ENCODE measurements at regions not wholly inside any gene's neighbourhood (a gene's known extent, or its start where the extent isn't known, plus 50 kb on each side); places are given as distances from the start of the nearest gene placed in this dataset.

DNA sequence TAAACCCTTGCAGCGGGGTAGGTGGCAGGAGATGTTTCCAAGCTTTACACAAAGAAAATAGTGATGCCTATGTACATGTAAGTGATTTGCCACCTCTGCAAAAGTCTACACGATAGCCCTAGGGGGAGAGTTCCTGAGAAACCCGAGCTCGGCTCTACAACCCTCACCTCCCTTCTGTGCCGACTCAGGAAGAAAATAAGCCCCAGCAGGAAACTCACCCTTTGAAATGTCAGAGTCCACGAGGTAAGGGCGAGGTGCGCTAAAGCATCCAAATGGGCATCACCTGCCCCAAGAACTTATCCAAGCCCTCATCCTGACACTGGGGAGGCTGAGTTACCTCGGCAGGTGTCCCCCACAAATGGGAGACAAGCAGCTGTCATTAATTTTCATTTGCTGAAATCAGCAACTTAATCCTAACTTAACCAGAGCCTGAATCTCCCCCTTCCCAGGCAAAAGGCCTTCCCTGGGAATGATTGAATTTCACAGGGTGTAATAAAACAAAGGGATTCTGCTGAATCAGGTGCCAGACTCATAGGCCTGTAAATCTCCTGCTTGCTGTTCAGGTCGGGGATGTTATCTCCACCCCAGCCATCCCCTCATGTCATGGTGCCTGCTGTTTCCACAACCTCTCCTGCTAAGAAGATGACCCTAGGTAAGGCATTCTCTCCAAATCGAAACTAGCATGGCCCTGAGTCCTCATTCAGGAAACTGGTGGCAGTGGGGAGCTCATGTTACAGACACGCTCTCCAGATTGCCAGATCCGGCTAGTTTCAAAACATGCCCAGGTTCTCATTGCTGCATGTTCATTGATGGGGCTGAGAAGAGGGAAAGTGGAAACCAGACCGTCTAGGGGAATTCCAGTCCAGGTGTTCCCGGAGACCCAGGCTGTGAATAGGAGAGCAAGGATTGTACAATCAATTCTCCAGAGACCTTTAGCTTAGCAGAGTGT lies 105.3 kb upstream of the KIRREL3 start:
- no peak for FAIRE-seq

DNA sequence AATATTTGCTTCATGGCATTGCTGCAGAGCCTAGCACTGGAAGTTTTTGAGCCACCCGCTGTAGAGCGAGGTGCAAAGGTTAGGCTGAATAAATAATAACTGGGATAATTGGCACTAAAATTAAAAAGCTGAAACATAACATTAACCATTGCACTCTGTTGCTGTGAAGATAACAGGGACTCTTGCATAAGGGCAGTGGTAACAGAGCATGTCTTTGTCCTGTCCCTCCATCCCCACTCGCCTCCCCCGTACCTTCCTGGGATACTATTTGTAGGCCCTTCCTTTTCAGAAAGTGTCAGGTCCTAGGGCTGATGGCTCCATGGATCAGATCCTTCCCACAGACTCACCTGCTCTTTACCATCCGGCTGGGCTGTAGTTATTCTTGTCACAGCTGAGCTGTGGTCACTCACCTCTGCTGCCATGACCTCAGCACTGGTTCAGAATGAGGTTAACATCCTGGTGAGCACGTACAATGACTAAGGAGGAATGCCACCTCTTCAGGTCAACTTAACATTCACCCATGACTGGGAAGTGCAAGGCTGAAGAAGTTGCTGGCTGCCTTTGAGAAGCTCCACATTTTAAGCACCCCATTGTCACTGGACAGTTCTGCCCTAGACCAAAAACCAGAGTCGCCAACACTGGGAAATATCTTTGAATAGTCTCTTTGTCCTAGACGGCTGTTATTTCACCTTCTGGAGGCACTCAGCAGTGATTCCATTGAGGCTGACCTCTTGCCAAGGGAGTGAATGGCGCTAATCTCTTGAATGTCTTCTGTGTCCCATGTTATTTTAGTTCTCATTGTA lies 103.2 kb upstream of the KIRREL3 start:
- FAIRE-seq, result no peak

DNA sequence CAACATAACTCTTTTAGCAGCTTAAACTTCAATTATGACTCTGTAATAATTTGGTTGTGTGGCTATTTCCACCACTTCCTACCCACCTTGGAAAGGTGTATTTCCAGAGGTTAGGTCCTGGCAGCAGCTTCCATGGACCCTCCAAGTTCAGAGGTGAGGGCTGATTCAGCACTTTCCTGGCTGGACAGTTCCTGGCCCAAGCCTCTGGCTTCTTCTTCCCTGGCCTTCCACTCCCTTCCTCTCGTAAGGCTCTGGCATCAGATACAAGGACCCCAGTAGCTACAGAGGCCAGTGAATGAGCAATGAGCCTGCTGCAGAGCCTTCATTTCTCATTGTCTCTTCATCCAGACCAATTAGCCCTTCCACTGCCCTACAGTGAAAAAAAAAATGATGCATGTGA lies 98.1 kb upstream of the KIRREL3 start:
- FAIRE-seq, result no peak

DNA sequence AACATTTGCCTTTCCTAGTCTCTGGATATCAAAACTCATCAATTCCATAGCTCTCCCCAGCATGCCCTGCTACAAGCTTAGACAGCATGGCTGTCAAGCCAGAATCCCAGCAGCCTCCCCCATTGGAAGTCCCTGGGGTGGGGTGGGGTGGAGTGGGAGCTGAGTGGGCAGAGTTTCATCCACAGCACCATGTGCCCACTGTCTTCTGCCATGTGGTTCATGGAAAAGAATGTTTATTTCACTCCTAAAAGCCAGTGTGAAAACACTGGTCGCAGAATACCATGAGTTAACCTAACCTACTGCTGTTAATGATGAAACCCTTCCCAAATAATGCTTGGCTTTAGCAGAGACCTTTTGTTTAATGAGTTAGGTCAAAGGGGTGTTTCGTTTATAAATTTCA lies 80.2 kb upstream of the KIRREL3 start:
- FAIRE-seq, result no peak

DNA sequence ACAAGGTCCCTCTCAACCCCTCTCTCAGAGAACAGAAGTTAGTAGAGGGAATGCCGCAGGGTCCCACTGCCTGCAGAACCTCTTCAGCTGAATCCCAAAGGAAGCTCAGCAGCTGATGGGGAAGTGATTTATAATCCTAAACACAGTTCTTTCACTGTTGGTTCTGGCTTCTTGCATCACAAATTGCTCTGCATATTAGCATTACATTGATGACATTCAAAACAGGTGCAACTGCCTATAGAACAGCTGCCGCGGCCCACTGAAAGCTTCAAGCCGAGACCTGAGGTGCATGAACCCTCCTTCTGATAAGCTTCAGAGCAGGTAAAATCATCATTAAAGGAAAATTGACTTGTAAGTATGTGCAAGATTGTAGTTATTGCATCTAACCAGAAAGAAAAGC lies 75.2 kb upstream of the KIRREL3 start:
- FAIRE-seq, result no peak

DNA sequence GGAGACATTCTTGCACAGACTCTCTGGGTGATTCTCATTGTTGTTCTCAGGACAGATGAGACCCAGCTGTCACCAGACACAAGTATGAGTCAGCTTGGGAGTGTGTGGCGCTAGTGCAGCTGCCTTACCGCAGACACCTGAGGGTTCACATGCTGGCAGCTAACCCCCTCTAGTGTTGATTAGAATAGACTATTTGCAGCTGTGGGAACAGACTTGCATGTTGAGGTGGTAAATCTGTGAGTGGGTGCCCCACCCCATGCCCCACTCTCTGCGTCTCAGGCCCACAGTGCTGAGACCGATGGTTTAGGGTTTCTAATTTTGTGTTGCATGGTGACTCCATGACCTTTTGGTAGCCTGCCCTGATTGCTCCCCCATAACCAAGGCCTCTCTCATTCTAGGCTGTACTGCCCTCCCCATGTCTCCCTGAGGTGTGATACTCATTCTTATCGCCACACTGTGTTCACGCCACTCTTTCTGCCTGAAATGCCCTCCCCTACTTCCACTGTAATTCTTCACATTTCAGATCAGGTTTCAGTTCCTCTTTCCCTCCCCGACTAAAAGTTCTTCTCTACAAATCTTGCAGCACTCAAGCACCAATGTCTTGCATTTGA lies 73.7 kb upstream of the KIRREL3 start:
- FAIRE-seq, result no peak

DNA sequence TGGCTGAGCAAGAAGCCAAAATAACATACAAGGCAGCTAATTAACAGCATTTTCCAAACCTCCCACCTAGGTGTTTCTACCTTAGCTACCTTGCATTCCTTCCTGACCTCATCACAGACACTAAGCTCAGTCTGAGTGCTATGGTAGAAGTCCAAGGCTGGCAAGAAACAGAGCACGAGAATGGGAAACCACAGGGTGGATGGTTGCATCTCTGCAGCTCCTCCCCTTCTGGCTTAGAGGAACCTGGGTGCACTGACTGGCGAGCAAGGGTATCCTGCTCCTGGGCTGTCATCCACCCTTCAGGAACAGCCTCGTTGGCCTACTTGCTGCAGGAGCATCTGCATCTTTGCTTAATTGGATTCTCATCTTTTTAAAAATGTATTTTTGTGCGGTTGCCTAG lies 73.1 kb upstream of the KIRREL3 start:
- FAIRE-seq, result no peak

DNA sequence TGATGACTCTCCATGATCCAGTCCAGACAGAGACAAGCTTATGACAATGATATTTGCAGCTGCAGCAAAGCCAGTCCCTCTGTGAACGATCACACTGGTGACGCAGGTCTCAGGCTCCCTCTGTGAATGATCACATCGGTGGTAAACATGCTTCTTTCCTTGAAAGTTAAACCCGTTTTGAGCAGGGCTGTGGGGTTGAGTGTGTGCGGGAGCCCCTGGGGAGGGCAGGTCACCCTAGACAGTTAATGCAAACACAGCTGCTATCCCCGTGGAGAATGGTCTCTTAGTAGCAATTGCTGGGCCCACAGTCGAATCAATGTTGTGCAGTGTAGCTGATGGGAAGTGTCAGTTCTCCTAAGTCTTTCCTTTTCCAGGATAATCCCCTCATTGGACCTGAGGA lies 71.0 kb upstream of the KIRREL3 start:
- FAIRE-seq, result no peak

DNA sequence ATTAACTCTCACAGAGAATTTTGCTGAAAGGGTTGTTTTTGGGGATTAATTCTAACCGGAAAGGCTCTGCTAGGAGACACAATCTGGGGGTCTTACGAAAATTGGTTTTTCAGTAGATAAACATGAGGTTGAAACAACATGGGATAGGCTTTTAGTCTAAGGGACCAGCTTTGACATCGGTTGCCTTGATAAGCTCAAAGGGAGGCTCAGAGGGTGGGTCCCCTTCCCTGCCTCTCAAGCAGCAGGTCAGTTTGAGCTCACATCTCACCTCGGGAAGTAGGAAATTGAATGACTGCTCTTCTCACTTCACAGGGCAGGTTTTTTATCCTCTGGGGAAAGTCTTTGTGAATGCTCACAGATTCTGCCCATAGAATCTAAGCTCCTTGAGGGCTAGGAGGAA lies 70.2 kb upstream of the KIRREL3 start:
- FAIRE-seq, result no peak

DNA sequence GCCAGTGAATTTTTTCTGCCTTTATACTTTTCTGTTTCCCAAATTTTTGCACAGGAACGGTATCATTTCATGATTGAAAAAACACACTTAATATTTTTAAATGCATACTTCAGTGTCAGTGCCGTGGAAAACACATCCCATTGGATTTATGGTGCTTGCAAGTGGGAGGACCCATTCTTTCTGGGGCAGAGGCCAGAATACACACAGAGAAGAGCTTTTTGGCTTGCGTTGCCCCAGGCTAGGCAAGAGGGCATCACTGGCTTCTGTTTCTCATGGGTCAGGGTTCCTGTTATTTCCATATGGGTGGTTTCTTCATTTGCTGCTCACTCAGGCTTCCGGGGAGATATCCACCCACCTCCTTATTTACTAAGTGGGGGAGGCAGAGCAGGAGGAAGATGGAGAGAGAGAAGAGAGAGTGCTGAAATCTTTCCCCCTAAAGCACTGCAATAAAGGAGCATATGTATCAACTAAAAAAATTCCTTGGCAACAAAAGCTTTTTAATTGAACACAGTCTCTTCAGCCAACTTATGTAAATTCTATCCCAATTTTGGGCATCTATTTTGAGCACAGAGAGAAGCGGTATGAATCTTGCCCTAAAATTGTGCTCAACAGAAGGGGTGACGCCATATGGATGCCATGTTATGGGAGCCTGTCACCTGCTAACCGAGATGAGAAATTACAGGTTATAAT lies 66.0 kb upstream of the KIRREL3 start:
- no peak for FAIRE-seq

DNA sequence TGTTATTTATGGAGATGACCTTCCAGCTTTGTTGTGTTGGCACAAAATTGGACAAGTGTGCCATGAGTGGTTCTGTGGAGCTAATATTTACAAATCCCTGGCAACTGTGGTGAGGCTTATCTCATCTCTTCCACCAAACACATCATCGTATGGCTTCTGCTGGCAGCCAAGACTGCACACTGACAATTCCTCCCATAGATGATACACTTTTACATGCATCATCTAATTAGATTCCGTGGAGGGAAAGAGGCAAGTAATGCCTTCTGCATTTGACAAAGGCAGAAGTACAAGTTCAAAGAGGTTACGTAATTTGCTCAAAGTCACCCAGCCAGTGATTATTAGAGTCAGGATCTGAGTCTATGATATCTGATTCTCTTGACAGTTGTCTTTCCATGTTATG lies 62.7 kb upstream of the KIRREL3 start:
- no peak for FAIRE-seq

DNA sequence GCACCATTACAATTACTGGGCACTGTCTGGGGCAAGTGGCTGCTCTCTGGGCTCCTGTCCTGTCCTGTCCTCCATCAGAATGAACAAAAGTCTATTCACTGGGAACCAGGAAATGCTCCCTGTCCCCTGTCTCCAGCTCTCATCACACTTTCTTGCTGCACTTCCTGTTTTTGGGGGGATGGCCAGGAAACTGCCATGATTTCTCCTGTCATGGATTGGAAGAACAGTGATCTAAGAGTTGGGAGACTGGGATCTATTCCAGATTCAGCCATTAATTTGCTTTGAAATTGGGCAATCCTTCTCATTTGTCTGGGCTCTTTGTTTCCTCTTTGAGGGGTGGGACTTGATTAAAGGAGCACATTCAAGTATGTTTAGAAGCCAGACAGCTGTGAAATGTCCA lies 61.4 kb upstream of the KIRREL3 start:
- no peak for FAIRE-seq

DNA sequence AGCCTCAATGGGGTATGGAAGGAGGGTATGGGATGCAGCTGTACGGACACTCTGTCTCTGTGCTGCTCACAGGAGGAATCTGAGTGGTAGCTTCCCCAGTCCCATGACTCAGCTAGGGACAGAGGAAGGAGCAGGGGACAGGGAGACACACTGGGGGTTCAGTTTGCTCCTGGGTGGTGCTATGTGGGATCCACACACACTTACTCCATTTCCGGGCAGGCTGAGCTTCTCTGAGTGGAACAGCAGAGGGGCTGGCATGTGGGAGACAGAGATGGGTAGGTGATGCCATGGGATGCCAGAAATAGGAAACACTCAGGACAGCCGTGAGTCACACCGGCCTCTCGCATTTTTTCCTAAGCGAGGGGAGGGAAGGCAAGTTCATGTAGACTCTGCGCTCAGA lies 59.2 kb upstream of the KIRREL3 start:
- FAIRE-seq, result no peak

DNA sequence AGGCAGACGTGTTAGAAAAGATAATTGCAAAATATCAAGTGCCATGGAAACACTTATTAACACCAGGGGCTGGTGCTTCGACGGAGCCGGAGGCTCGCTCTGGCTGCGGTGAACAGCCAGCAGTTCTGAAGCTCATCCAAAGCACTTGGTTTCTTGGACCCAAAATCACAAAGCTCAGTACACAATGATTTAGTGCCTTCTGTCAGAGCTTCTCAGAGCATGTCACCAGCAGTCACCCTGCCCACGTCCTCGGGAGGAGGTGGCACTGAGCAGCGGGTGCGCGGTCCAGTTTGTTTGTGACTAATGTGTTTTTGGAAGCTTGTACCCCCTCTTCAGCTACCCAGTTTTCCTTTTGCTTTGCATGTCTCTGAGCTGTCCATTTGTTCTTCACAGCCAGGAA lies 58.7 kb upstream of the KIRREL3 start:
- FAIRE-seq, result no peak

DNA sequence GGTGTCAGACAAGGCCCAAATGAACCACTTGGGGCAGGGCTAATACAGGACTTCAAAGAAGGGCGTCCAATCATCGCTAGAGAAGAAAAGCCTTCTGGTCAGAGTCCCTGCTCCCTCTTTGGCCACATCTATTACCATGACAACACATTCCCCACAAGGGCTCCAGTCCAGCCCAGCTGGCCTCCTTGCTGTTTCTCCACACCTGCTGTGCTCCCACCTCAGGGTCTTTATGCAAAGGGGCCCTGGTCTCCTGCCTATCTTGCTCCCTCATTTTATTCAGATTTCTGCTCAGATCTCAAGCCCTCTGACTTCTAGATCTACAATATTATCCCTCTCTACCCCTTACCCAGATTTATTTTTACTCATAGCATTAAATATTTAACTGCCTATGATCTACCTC lies 58.0 kb upstream of the KIRREL3 start:
- FAIRE-seq, result no peak

DNA sequence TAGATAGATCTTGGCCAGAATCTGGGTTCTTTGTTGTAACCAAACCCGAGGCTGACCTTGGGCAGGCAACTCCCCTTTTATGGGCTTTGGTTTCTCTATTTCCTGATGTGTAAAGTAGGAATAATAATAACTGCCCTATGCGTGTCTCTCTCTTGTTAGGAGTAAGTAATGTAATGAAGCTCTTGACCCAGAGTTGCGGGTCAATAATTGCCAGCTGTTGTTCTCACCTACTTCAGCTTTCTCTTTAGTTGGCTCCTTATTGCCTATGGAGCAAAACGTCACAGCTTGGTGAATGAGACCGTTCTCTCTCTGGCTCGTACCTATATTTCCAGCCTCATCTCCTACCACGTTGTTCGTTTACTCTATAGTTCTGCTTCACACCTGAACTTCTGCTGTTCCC lies 56.6 kb upstream of the KIRREL3 start:
- no peak for FAIRE-seq

DNA sequence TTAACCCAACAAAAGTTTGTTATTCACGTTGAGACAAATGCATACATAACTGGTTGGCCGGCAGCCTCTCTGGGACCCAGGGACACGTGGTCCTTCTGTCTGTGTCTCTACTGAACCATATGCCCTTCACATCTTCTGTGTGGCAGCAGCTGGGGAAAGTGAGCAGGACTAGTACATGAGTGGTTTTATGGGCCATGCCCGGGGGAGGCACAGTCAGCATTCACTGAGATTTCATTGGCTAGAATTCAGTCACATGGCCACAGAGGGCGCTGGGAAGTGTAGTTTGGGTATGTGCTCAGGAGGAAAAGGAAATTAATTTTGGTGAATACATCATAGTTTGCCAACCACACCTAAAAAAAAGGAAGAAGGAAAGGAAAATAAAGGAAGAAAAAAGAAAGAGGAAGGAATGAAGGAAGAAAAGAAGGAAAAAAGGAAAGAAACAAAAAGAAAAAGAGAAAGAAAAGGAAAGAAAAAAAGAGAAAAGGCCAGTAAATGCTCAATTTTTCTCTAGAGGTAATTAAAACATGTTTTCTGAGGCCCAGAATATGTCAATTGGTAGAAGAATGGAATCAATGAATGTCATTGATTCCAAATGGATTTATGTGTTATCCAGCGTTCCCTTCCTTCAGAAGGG lies 55.9 kb upstream of the KIRREL3 start:
- no peak for FAIRE-seq

DNA sequence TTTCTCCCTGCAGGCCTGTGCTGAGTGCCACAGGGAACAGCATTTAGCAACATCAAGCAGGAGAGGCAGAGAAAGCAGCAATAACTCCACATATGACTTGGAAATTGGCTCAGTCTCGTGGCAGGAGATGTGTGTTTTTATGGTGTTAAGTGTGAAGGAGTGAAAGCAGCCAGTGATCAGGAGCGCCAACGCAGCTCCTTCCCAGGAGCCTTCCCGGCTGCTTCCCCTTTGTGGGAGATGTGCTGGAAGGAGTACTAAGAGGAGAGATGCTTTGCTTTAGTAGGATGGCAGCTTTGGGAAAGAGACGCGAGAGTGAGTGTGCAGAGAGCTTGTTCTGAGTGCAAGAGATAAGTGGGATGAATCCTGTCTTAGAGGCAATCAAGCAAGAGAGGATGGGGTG lies 54.7 kb upstream of the KIRREL3 start:
- no peak for FAIRE-seq

DNA sequence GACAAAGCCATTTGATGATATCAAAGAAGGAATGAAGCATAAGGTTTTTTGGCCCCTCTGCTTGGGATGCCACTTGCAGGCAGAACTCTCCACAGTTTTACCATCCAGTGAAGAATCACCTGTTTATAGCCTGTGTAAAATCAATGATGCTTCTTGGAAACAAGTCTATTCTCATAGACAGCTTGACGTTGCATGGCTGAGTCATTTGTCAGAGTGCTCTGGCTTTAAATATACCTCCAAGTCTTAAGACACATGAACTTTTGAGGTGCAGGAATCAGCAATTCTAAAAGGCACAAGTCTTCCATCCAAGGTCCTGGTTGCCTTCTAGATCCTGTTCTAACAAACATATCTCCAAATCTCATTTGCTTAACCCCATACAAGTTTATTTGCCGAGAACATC lies 53.6 kb upstream of the KIRREL3 start:
- FAIRE-seq, result no peak

DNA sequence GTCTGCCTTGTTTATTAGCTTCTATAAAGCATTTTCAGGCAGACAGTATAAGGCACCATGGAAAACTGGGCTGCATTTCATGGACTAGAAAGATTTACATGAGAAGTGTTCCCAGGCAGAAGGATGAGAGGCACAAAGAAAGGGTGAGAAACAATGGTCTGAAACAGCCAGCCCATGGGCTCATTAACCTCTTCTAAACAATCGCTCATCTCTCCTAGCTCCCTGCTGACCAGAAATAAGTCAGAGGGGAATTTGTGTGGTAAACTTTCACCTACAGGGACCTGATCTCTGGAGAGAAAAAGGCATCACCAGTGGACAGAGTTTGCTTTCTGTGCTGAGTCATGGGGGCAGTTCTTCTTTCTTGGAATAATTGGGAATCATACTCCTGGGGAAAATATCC lies 51.8 kb upstream of the KIRREL3 start:
- FAIRE-seq, result no peak
